OCI-LY7 (cell line): ENCODE measurements at regions not wholly inside any gene's neighbourhood (a gene's known extent, or its start where the extent isn't known, plus 50 kb on each side); places are given as distances from the start of the nearest gene placed in this dataset.

Experiments used
- BruUV-seq: library from RNA; stranded (reverse); fragments of 400-500 nt; replicated peaks from 2 replicates; lab custom pipeline; 2021; lab: Mats Ljungman, UMichigan
- CTCF ChIA-PET: fragments of 300-600 bp; sonication (Branson Sonifier 250); formaldehyde crosslinking; loops from one replicate; lab custom pipeline; 2022; ENCODE audit warnings: antibody characterized with exemption; ENCODE audit not compliant: unreplicated experiment; lab: Charles Lee
- POLR2A ChIA-PET: fragments of 300-600 bp; sonication (Branson Sonifier 250); formaldehyde crosslinking; loops from one replicate; lab custom pipeline; 2022; ENCODE audit warnings: antibody characterized with exemption; lab: Charles Lee
- DNase-seq: peaks from one replicate; pipeline ENCODE4 v3.0.0-alpha.2; 2015; ENCODE audit warnings: low spot score
- H2AFZ ChIP-seq: fragments of 200-600 bp; sonication (generic), shearing (Covaris generic); 2 replicates; pipeline ENCODE4 v1.6.1; 2014; ENCODE audit warnings: mild to moderate bottlenecking, antibody characterized with exemption, low read length, moderate library complexity
- H3K27ac ChIP-seq: fragments of 200-600 bp; sonication (generic); 2 replicates; pipeline ENCODE4 v1.5.1; 2014; ENCODE audit warnings: mixed run types, low read depth, mild to moderate bottlenecking, moderate library complexity, low read length, inconsistent platforms; ENCODE audit not compliant: poor library complexity, severe bottlenecking
- H3K36me3 ChIP-seq: fragments of 200-600 bp; sonication (generic); 2 replicates; pipeline ENCODE4 v1.6.1; 2014; ENCODE audit warnings: mild to moderate bottlenecking, antibody characterized with exemption, low read length, moderate library complexity, mixed read lengths; ENCODE audit not compliant: insufficient read depth
- H3K4me1 ChIP-seq: fragments of 200-600 bp; sonication (generic); 2 replicates; pipeline ENCODE4 v1.5.1; 2014; ENCODE audit warnings: mild to moderate bottlenecking, low read length; ENCODE audit not compliant: insufficient read depth, poor library complexity, severe bottlenecking
- H3K4me2 ChIP-seq: fragments of 200-600 bp; sonication (generic); 2 replicates; pipeline ENCODE4 v1.6.1; 2014; ENCODE audit warnings: mild to moderate bottlenecking, low read length
- H3K4me3 ChIP-seq: fragments of 200-600 bp; sonication (generic); 2 replicates; pipeline ENCODE4 v1.5.1; 2014; ENCODE audit warnings: mild to moderate bottlenecking, low read depth, low read length; ENCODE audit not compliant: poor library complexity, severe bottlenecking
- H3K79me2 ChIP-seq: fragments of 200-600 bp; sonication (generic); 2 replicates; pipeline ENCODE4 v1.6.1; 2016; ENCODE audit warnings: low read depth, mild to moderate bottlenecking, low read length, moderate library complexity, mixed read lengths; ENCODE audit not compliant: insufficient read depth
- H3K9me2 ChIP-seq: fragments of 200-600 bp; sonication (generic); 2 replicates; pipeline ENCODE4 v1.6.1; 2016; ENCODE audit warnings: mild to moderate bottlenecking, low read length, mixed read lengths; ENCODE audit not compliant: insufficient read depth
- H3K9me3 ChIP-seq: fragments of 200-600 bp; sonication (generic); 2 replicates; pipeline ENCODE4 v1.6.1; 2014; ENCODE audit warnings: mild to moderate bottlenecking, mixed run types, low read length, mixed read lengths
- H4K20me1 ChIP-seq: fragments of 200-600 bp; sonication (generic); 2 replicates; pipeline ENCODE4 v1.6.1; 2014; ENCODE audit warnings: mild to moderate bottlenecking, antibody characterized with exemption, low read length, moderate library complexity, mixed read lengths; ENCODE audit not compliant: insufficient read depth
- CTCF ChIP-seq: fragments of 200-600 bp; sonication (generic); conservative IDR thresholded peaks from 2 replicates; pipeline ENCODE4 v1.5.1; 2014; ENCODE audit warnings: mild to moderate bottlenecking, antibody characterized with exemption, low read length, moderate library complexity, mixed read lengths
- EZH2phosphoT487 ChIP-seq: fragments of 200-600 bp; sonication (generic); IDR thresholded peaks from 2 replicates; pipeline ENCODE4 v1.6.1; 2018; ENCODE audit warnings: low read depth, borderline replicate concordance, mild to moderate bottlenecking, mixed run types, antibody characterized with exemption, low read length, moderate library complexity, mixed read lengths
- intact Hi-C: fragments of 100-400 bp; cut with micrococcal nuclease; formaldehyde crosslinking; loops from one replicate; pipeline ENCODE4 v1.10.0; 2022; ENCODE audit not compliant: unreplicated experiment

- Histone ChIP-seq H3K9me2 (no peaks in the 10 kb centered on the region), H3K4me3 (no peak overlapping the region), H3K4me2 (no peak overlapping the region), H3K79me2 (no peaks in the 10 kb centered on the region), H3K27ac (no peak overlapping the region), H3K4me1 (no peaks in the 10 kb centered on the region), H2AFZ (no peak overlapping the region), H4K20me1 (no peaks in the 10 kb centered on the region), H3K36me3 (no peaks in the 10 kb centered on the region), H3K9me3 (no peaks in the 10 kb centered on the region)
- no peak for TF ChIP-seq EZH2phosphoT487
- no peak for TF ChIP-seq CTCF
- BruUV-seq: no TSS peak
- CTCF ChIA-PET: no interaction called here
- DNase-seq: no peak
- intact Hi-C loops: no loop called here
- POLR2A ChIA-PET: interaction anchor here (2.4 kb wide), 1 partner anchor 8 kb away, joined by 8 read pairs; no protein-coding TSS in a partner anchor
Measured at GRCh38 chr1:94334764-94335163, 83.4 kb upstream of the ABCD3 start.

DNA sequence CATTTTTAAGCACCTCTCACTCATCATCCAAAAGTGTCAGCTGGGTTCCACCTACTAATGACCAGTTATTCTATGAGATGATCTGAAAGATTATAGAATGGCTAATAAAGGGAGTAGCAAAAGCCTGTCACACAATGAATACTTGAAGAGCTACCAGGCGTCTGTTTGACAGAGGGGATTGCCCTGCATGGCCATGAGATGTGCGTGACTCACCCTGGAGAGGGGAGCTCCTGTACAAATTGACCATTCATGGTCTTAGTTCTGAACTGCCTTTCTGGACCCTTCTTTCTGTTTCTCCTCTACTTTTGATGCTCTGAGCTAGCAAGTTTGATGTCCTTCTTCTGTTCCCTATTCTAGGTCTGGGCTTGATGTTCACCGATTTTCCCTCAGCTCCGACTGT is 85.2 kb upstream of the ABCD3 start:
- intact Hi-C loops: no loop called here
- H2AFZ ChIP-seq: no peak overlapping the region
- H3K36me3 ChIP-seq: no peaks in the 10 kb centered on the region
- no peak overlapping the region for H3K27ac ChIP-seq
- POLR2A ChIA-PET: interaction anchor here (0.7 to 2.4 kb wide), 4 partner anchors 10 to 1985 kb away, joined by 3 to 8 read pairs (median 4); no protein-coding TSS in a partner anchor
- H3K4me1 ChIP-seq: no peaks in the 10 kb centered on the region
- no TSS peak for BruUV-seq
- TF ChIP-seq CTCF: no peak
- no peak for TF ChIP-seq EZH2phosphoT487
- H3K9me2 ChIP-seq: no peaks in the 10 kb centered on the region
- H3K79me2 ChIP-seq: no peaks in the 10 kb centered on the region
- no peak overlapping the region for H3K4me2 ChIP-seq
- CTCF ChIA-PET: interaction anchor here (0.5 kb wide), 1 partner anchor 15 kb away, joined by 3 read pairs; no protein-coding TSS in a partner anchor
- no peaks in the 10 kb centered on the region for H4K20me1 ChIP-seq
- H3K9me3 ChIP-seq: no peaks in the 10 kb centered on the region
- no peak for DNase-seq
- no peak overlapping the region for H3K4me3 ChIP-seq

- H3K27ac ChIP-seq: no peak overlapping the region
- no peaks in the 10 kb centered on the region for H4K20me1 ChIP-seq
- H3K4me1 ChIP-seq: no peaks in the 10 kb centered on the region
- no peaks in the 10 kb centered on the region for H3K9me2 ChIP-seq
- H3K79me2 ChIP-seq: no peaks in the 10 kb centered on the region
- H3K4me3 ChIP-seq: no peak overlapping the region
- ChIA-PET POLR2A (interaction anchor here (0.7 to 0.9 kb wide), 4 partner anchors 17 to 1985 kb away, joined by 3 to 4 read pairs (median 4); no protein-coding TSS in a partner anchor), CTCF (no interaction called here)
- H3K4me2 ChIP-seq: no peak overlapping the region
- no TSS peak for BruUV-seq
- no peaks in the 10 kb centered on the region for H3K9me3 ChIP-seq
- no peak for DNase-seq
- intact Hi-C loops: no loop called here
- no peak overlapping the region for H2AFZ ChIP-seq
- TF ChIP-seq EZH2phosphoT487: no peak
- TF ChIP-seq CTCF: no peak
- no peaks in the 10 kb centered on the region for H3K36me3 ChIP-seq
Measured at GRCh38 chr1:94332516-94332915, 85.7 kb upstream of the ABCD3 start.
